Vagina (tissue), 2 donors: ENCODE measurements at regions not wholly inside any gene's neighbourhood (a gene's known extent, or its start where the extent isn't known, plus 50 kb on each side); places are given as distances from the start of the nearest gene placed in this dataset.

ENCODE experiments used
- POLR2A ChIP-seq, 2 donors: fragments of 450-650 bp; IDR thresholded peaks; one replicate each; pipeline ENCODE4 v1.6.1; 2017; ENCODE audit warnings: antibody characterized with exemption in 2 of 2, mild to moderate bottlenecking in 2 of 2, moderate library complexity in 2 of 2
- TF ChIP-seq, protein P1 (sequence below), 3 experiments: fragments of 450-650 bp in 2 of 3; fragments of 200-600 bp in 1 of 3; sonication (generic) in 1 of 3; IDR thresholded peaks; one replicate each; pipeline ENCODE4 v1.5.1; 2017 to 2019; ENCODE audit warnings: antibody characterized with exemption in 3 of 3, mild to moderate bottlenecking in 2 of 3, moderate library complexity in 2 of 3

DNA sequence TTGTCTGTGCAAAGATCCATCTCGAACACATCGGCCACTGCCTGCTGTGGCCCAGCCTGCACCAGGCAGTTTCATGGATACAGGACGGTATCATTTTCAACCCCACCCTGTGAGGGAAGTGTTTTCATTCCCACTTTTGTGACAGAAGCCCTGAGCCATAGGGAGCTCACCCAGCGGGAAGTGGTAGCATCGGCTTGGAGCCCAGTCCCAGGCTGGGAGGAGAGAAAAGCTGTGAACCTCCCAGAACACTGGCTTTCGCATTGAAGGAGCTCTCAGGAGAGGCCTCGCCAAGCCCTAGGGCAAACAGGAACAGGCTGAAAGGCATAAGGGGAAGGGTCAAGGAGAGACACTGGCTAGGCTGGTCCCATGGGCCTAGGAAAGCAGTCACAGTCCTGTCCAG, 166.1 kb downstream of the TFCP2L1 start:
- TF ChIP-seq, protein P1, sequence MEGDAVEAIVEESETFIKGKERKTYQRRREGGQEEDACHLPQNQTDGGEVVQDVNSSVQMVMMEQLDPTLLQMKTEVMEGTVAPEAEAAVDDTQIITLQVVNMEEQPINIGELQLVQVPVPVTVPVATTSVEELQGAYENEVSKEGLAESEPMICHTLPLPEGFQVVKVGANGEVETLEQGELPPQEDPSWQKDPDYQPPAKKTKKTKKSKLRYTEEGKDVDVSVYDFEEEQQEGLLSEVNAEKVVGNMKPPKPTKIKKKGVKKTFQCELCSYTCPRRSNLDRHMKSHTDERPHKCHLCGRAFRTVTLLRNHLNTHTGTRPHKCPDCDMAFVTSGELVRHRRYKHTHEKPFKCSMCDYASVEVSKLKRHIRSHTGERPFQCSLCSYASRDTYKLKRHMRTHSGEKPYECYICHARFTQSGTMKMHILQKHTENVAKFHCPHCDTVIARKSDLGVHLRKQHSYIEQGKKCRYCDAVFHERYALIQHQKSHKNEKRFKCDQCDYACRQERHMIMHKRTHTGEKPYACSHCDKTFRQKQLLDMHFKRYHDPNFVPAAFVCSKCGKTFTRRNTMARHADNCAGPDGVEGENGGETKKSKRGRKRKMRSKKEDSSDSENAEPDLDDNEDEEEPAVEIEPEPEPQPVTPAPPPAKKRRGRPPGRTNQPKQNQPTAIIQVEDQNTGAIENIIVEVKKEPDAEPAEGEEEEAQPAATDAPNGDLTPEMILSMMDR (IDR thresholded peaks at IDR 0.05): no peak
- TF ChIP-seq POLR2A (IDR thresholded peaks at IDR 0.05): no peak
